ENCODE measurements at regions not wholly inside any gene's neighbourhood (a gene's known extent, or its start where the extent isn't known, plus 50 kb on each side); places are given as distances from the start of the nearest gene placed in this dataset.

GRCh38 chr5:96058084-96058483 is 96.4 kb upstream of the ELL2 start:
- DNase-seq, result no peak

- DNase-seq, result no peak
Observed at GRCh38 chr5:96054311-96055030, 92.8 kb upstream of the ELL2 start.

- DNase-seq, result no peak
Observed at GRCh38 chr5:96053063-96053735, 91.5 kb upstream of the ELL2 start.

- no peak for DNase-seq
Observed at GRCh38 chr5:96052374-96052773, 90.7 kb upstream of the ELL2 start.

DNA sequence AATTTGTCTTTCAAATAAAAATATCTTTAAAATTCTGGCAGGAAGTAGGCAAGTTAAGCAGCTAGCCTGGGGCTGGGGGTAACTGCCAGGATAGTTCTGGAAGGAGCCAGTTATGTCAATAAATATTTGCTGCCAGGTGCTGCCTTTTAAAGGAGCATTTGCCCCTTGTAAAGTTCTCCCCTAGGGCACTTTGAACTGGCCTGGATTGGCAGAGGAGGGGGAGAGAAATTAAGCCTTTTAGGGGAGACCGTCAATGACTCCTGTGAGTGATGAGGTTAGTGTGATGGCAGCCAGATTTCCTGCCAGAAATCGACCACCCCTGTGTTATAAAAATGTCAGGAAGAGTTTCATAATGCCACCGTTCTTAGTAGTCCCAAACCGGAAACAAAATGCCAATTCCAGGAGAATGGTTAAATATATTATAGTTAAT is 89.8 kb upstream of the ELL2 start:
- DNase-seq, result no peak

DNA sequence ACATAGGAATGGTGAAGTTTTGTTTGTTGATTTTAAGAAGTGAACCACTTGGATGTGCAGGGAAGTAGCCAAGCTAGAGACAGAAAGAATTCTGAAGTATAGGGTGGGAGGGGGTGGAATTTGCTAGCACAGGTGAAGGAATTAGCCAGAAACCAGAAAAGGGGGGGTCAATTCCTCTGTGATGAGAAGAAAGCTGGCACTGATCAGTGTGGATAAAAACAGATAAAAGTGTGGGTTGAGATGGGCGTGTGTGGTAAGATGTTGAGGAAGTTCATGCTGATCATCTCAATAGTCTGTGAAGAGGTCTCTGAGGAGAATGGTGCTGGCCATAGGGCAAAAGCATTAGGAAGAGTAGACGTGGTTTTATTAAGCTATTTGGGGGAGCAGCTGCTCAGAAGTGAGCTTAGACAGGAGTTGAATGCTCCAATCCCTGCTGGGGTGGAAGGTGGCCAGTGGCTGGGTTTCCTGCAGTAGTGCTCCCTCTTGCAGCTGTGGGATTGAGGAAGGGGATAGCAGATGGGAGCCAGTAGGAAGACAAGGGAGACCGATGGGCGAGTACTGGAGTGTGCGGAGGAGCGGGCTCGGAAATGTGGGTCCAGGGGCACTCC is 88.7 kb upstream of the ELL2 start:
- no peak for DNase-seq

- DNase-seq, result peak; percentile 16
Observed at GRCh38 chr5:96049398-96050272, 88.0 kb upstream of the ELL2 start.

DNA sequence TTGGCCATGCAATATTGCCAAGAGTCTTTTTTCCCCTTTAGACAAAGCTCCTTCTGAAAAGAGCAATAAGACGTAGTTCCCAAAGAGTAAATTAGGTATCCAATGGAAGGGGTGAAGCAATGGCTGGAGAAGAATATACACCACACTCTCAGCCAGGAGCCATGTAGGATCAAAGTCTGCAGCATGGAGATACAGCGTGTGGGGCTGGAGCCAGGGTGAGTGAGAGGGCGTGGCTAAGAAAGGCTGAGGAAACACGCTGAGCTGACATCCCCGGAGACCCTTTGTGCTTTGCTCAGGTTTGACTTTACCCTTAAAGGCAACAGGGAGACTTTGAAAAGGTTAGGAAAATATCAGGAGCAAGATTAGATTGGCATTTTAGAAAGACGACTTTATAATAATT is 87.1 kb upstream of the ELL2 start:
- peak; percentile 30 for DNase-seq

- no peak for DNase-seq
Observed at GRCh38 chr5:96045888-96046287, 84.2 kb upstream of the ELL2 start.

DNA sequence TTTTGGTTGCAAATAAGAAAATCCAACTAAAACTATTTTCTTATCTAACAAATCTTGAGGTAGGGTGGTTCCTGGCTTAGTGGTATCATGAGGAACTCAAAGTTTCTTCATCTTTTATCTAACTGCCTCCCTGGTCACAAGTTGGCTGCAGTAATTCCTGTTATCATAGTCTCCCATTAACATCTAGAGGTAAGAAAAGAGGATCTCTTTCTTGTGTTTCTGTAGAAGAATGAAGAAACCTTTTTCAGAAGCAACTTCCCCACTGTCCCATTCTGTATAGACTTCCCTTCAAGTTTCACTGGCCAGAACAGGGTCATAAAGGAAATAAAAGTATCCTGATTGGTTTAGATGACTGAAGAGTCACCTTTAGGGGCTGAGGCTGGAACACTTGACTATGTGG is 81.8 kb upstream of the ELL2 start:
- peak; percentile 65 for DNase-seq

- no peak for DNase-seq
Observed at GRCh38 chr5:96037128-96037527, 75.5 kb upstream of the ELL2 start.

DNA sequence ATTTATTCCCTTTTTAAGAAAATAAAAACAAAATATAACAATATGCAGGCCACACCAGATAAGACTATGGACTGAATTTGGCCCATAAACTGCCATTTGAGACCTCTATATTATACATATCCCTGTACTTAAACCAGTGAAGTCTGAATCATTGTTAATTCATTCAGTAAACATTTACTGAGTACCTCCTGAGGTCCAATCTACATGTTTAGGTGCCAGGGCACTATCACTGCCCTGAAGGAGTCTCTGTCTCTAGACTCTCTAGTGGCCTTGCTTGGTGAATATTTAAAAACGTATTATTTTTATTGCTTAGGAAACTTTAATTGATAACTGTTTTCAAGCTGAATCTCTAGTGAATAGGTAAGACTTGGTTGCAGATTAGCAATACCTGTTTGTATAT is 74.7 kb upstream of the ELL2 start:
- no peak for DNase-seq

- DNase-seq, result no peak
Observed at GRCh38 chr5:96035796-96036195, 74.1 kb upstream of the ELL2 start.

DNA sequence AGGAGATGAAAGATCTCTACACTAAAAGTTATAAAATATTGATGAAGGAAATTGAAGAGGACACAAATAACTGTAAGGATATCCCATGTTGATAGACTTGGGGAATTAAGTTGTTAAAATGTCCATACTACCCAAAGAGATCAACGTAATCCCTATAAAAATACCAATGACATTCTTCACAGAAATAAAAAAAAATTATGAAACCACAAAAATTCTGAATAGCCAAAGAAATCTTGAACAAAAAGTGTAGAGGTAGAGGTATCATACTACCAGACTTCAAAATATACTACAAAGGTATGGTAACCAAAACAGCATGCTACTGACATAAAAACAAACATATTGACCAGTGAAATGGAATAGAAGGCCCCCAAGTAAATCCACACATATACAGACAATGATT is 71.5 kb upstream of the ELL2 start:
- no peak for DNase-seq

- no peak for DNase-seq
Observed at GRCh38 chr5:96031811-96032261, 70.2 kb upstream of the ELL2 start.

GRCh38 chr5:96031180-96031579 is 69.5 kb upstream of the ELL2 start:
- peak; percentile 40 for DNase-seq

DNA sequence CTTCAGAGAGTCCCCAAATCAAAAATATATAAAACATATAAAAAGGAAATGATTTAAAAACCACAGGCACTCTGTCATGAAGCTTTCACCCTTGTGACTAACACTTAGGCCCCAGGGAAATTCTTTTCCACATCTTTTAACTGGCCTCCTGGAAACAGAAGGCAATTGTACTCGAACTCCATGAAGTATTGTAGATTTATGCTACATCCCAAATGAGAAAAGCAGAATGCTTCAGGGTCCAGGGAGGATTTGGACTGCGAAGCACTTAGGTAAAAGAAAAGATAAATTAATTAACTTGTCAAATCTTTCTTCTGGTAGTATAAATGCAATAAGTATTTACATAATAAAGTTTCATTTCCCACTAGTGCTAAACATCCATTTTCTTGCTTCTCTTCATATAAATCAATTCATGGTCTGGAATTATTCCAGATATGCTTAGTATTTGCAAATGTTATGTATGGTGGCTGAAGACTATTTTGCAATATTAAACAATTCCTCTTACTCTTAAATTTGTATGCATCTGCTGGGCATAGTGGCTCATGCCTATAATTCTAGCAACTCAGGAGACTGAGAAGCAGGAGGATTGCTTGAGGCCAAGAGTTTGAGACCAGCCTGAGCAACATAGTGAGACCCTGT is 64.9 kb upstream of the ELL2 start:
- no peak for DNase-seq

DNA sequence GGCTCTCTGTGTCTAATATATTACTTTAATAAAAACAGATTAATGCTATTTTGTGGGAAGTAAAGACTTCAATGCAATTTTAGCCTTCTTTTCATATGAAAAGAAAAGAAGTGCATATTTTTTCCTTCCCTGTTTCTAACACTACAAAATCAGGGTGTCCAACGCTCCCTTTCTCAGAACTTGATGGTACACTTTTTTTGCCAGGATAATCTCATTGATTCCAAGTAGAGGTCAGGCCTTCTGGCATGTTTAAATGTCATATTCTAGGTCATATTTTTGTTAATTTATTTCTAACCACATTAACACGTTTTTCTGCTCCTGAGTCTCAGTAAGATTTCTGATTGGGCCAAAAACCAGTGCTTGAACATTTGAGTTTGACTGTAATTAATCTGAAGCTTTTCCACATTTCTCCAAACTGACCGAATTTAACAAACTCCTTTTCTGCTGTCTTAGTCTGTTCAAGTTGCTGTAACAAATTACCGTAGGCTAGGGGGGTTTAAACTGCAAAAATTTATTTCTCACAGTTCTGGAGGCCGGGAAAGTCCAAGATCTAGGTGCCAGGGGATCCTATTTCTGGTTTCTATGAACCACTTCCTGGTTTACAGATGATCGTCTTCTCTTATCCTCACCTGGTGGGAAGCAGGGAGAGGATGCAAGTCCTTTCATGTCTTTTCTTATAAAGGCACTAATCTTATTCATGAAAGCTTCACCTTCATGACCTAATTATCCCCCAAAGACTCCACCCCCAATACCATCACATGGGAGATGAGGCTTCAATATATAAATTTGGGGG is 63.2 kb upstream of the ELL2 start:
- no peak for DNase-seq

- DNase-seq, result no peak
Observed at GRCh38 chr5:96023518-96023917, 61.9 kb upstream of the ELL2 start.

DNA sequence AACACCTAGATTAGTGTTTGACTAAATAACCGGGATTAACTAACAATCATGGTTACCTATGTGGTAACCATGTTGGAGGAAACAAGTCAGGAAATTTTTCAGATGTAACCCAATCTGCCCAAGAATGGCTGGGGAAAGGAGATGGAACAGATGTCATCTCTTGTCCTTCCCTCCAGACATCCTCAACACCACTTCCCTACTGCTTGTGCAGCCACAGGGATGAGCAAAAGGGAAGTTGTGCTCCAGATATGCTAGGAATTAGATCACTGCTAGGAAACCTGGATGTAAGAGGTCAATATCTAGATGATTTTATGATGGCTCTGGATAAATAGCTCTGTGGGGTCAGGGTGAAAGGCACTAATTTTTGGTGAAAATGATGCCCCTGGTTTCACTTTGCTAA is 61.3 kb upstream of the ELL2 start:
- peak; percentile 27 for DNase-seq

- DNase-seq, result no peak
Observed at GRCh38 chr5:96017951-96018350, 56.3 kb upstream of the ELL2 start.

- peak; percentile 18 for DNase-seq
Observed at GRCh38 chr5:96016216-96016615, 54.6 kb upstream of the ELL2 start.
